GM21528 (cell line): ENCODE measurements at regions not wholly inside any gene's neighbourhood (a gene's known extent, or its start where the extent isn't known, plus 50 kb on each side); places are given as distances from the start of the nearest gene placed in this dataset.

Source experiments
- ATAC-seq: cut with Tn5 transposase; IDR thresholded peaks from one replicate; pipeline ENCODE4 v1.9.1; 2021; ENCODE audit warnings: mild to moderate bottlenecking, moderate library complexity; ENCODE audit not compliant: unreplicated experiment, low FRiP score

GRCh38 chr6:164523087-164523654 is 786.2 kb downstream of the C6orf118 start:
- no peak for ATAC-seq

- no peak for ATAC-seq
Measured at GRCh38 chr6:164520916-164521315, 788.5 kb downstream of the C6orf118 start.

GRCh38 chr6:164507206-164507940 is 802.0 kb downstream of the C6orf118 start:
- peak; percentile 95 for ATAC-seq

GRCh38 chr6:164505425-164505824 is 804.0 kb downstream of the C6orf118 start:
- ATAC-seq = no peak

GRCh38 chr6:164502833-164503232 is 806.6 kb downstream of the C6orf118 start:
- no peak for ATAC-seq

GRCh38 chr6:164495882-164496495 is 813.4 kb downstream of the C6orf118 start:
- ATAC-seq = no peak

GRCh38 chr6:164478426-164478825 is 831.0 kb downstream of the C6orf118 start:
- ATAC-seq = no peak

- ATAC-seq = no peak
Measured at GRCh38 chr6:164477790-164478189, 831.6 kb downstream of the C6orf118 start.

- no peak for ATAC-seq
Measured at GRCh38 chr6:164477101-164477500, 832.3 kb downstream of the C6orf118 start.

GRCh38 chr6:164469276-164469949 is 840.0 kb downstream of the C6orf118 start:
- no peak for ATAC-seq

GRCh38 chr6:164455835-164456234 is 853.6 kb downstream of the C6orf118 start:
- no peak for ATAC-seq

GRCh38 chr6:164453835-164454234 is 855.6 kb downstream of the C6orf118 start:
- no peak for ATAC-seq

GRCh38 chr6:164442572-164442971 is 866.8 kb downstream of the C6orf118 start:
- ATAC-seq = no peak

- ATAC-seq = no peak
Measured at GRCh38 chr6:164439331-164439730, 870.1 kb downstream of the C6orf118 start.

- ATAC-seq = no peak
Measured at GRCh38 chr6:164436976-164437375, 872.4 kb downstream of the C6orf118 start.

- ATAC-seq = no peak
Measured at GRCh38 chr6:164427728-164428402, 881.5 kb downstream of the C6orf118 start.

GRCh38 chr6:164424489-164424888 is 884.9 kb downstream of the C6orf118 start:
- ATAC-seq = no peak

GRCh38 chr6:164419099-164419498 is 890.3 kb downstream of the C6orf118 start:
- ATAC-seq = no peak

- no peak for ATAC-seq
Measured at GRCh38 chr6:164418262-164418588, 891.2 kb downstream of the C6orf118 start.

GRCh38 chr6:164417537-164418261 is 891.7 kb downstream of the C6orf118 start:
- no peak for ATAC-seq
